Left lung (tissue), 4 donors: ENCODE measurements at regions not wholly inside any gene's neighbourhood (a gene's known extent, or its start where the extent isn't known, plus 50 kb on each side); places are given as distances from the start of the nearest gene placed in this dataset.

Experiments used
- ATAC-seq: fragments of 200-7000 bp; cut with Tn5 transposase; one replicate; pipeline ENCODE4 v1.9.1; 2020; ENCODE audit warnings: moderate library complexity
- DNase-seq, 4 donors: peaks; one replicate each; pipeline ENCODE4 v3.0.0-alpha.2; 2013 to 2020
- H3K27ac ChIP-seq, 2 donors: fragments of 200-600 bp; sonication (generic) in 1 of 2; one replicate each; pipeline versions ENCODE4 v1.5.0 to v1.8.0; 2020 to 2021
- H3K27me3 ChIP-seq, 2 donors: fragments of 200-600 bp; sonication (generic) in 1 of 2; one replicate each; pipeline versions ENCODE4 v1.5.0 to v1.8.0; 2020 to 2021
- H3K36me3 ChIP-seq, 2 donors: fragments of 200-600 bp; sonication (generic) in 1 of 2; one replicate each; pipeline versions ENCODE4 v1.5.0 to v1.8.0; 2020 to 2021
- H3K4me1 ChIP-seq, 2 donors: fragments of 200-600 bp; one replicate each; pipeline ENCODE4 v1.8.0; 2021
- H3K4me3 ChIP-seq, 2 donors: fragments of 200-600 bp; sonication (generic) in 1 of 2; one replicate each; pipeline versions ENCODE4 v1.5.0 to v1.8.0; 2020 to 2021; ENCODE audit warnings: mild to moderate bottlenecking in 1 of 2
- H3K9me3 ChIP-seq, 2 donors: fragments of 200-600 bp; sonication (generic) in 1 of 2; one replicate each; pipeline versions ENCODE4 v1.5.0 to v1.8.0; 2020 to 2021
- intact Hi-C, 2 donors: fragments of 100-400 bp; cut with DNase I; formaldehyde crosslinking; loops; one replicate each; pipeline versions ENCODE4 v1.11.2 to v1.14.2; 2022
- TF ChIP-seq, protein P1 (sequence below), 2 donors: fragments of 200-600 bp; sonication (generic) in 1 of 2; IDR thresholded peaks; one replicate each; pipeline versions ENCODE4 v1.5.0 to v1.8.0; 2021; ENCODE audit warnings: antibody characterized with exemption in 2 of 2
- donor health status: DM: no; HTN: yes; CAD: no.
- donor health status: DM: no; HTN: no; CAD: no.

DNA sequence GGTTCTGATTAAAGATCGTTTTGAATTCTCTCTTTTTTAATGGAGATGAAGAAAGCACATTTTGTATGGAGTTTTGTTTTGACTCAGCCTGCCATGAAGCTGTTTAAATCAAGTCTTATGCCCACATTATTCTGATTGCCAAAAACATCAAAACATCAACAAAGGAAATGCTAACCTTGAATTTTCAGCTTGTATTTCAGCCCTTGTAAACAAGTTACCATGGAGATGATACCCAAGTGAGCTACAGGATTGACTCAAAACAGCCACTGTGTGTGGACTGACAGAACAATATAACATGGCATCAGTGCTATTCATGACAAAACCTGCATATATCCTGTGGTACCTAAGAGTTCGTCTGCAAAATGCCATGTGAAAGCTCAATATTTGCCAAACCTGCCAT lies 1581.0 kb downstream of the MAT2B start:
- TF ChIP-seq, protein P1, sequence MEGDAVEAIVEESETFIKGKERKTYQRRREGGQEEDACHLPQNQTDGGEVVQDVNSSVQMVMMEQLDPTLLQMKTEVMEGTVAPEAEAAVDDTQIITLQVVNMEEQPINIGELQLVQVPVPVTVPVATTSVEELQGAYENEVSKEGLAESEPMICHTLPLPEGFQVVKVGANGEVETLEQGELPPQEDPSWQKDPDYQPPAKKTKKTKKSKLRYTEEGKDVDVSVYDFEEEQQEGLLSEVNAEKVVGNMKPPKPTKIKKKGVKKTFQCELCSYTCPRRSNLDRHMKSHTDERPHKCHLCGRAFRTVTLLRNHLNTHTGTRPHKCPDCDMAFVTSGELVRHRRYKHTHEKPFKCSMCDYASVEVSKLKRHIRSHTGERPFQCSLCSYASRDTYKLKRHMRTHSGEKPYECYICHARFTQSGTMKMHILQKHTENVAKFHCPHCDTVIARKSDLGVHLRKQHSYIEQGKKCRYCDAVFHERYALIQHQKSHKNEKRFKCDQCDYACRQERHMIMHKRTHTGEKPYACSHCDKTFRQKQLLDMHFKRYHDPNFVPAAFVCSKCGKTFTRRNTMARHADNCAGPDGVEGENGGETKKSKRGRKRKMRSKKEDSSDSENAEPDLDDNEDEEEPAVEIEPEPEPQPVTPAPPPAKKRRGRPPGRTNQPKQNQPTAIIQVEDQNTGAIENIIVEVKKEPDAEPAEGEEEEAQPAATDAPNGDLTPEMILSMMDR (IDR thresholded peaks at IDR 0.05): no peak
- H3K27me3 ChIP-seq: no peaks in the 10 kb centered on the region
- H3K27ac ChIP-seq: no peak overlapping the region
- H3K36me3 ChIP-seq: no peaks in the 10 kb centered on the region
- DNase-seq (no peak), ATAC-seq (no peak)
- intact Hi-C loops: no loop called here
- no peak overlapping the region for H3K4me3 ChIP-seq
- H3K4me1 ChIP-seq: no peaks in the 10 kb centered on the region
- H3K9me3 ChIP-seq: no peaks in the 10 kb centered on the region

DNA sequence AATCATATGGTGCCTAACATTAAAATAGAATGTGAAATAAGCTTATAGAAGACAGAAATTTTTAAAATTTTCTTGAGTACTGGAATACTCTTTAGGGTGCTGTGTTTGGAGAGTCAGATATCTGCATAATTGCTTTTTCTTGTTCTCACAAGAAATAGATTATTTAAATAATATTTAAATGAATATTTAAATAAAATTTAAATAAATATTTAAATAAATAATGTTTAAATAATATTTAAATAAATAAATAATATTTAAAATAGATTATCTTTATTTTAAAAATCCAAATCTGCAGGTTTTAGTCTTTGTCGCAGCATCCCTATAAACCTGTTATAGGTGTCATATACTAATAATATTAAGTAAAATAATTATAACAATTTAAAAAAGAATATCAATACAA lies 1589.4 kb downstream of the MAT2B start:
- Histone ChIP-seq H3K27ac (no peak overlapping the region), H3K4me1 (no peaks in the 10 kb centered on the region), H3K27me3 (no peaks in the 10 kb centered on the region), H3K9me3 (peaks cover 3 to 12% of the 10 kb centered on the region in 2 donors), H3K36me3 (no peaks in the 10 kb centered on the region), H3K4me3 (no peak overlapping the region)
- intact Hi-C loops: no loop called here
- DNase-seq: no peak
- TF ChIP-seq, protein P1 (IDR thresholded peaks at IDR 0.05): no peak
- no peak for ATAC-seq

DNA sequence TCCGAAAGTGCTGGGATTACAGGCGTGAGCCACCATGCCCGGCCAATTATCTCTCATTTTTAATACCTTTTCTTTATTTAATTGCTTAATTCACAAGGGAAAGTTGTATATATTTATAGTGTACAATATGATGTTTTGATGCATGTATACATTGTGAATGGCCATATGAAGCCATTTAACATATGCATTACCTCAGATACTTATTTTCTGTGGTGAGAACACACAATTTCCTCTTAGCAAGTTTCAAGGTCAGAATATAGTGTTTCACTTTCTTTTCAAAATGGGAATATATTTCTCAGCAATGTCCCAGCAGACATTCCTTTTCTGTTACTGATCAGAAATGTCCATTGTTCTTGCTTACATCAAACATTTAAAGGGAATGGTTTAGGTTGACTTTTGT lies 1596.3 kb downstream of the MAT2B start:
- H3K27ac ChIP-seq: no peak overlapping the region
- ATAC-seq (no peak), DNase-seq (no peak)
- no peaks in the 10 kb centered on the region for H3K27me3 ChIP-seq
- no peaks in the 10 kb centered on the region for H3K36me3 ChIP-seq
- TF ChIP-seq, protein P1 (IDR thresholded peaks at IDR 0.05): no peak
- H3K4me3 ChIP-seq: no peak overlapping the region
- intact Hi-C loops: no loop called here
- no peaks in the 10 kb centered on the region for H3K4me1 ChIP-seq
- peaks cover 3 to 16% of the 10 kb centered on the region in 2 donors for H3K9me3 ChIP-seq

DNA sequence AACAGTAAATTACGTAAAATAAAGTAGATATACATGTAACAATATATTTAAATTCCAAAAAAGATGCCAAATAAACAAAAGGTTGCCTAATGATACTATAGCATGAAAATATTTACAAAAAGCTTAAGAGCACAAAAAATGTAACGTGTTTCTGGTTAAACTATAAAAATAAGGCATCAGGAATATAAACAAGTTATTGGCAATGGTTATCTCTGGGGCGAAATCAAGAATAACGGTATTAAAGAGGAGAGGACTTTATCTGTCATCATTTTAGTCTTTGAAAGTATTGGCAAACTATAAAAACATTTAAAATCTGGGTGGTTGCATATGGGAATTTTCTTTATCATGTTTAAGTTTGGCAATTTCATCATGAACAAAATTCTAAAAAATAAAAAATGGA lies 1599.2 kb downstream of the MAT2B start:
- Histone ChIP-seq H3K4me3 (no peak overlapping the region), H3K9me3 (peaks cover 0 to 5% of the 10 kb centered on the region in 2 donors), H3K36me3 (no peaks in the 10 kb centered on the region), H3K4me1 (no peaks in the 10 kb centered on the region), H3K27me3 (no peaks in the 10 kb centered on the region), H3K27ac (no peak overlapping the region)
- DNase-seq (peak in 2 of 4 donors; percentile 30 to 34), ATAC-seq (no peak)
- TF ChIP-seq, protein P1 (IDR thresholded peaks at IDR 0.05): no peak
- intact Hi-C loops: no loop called here

DNA sequence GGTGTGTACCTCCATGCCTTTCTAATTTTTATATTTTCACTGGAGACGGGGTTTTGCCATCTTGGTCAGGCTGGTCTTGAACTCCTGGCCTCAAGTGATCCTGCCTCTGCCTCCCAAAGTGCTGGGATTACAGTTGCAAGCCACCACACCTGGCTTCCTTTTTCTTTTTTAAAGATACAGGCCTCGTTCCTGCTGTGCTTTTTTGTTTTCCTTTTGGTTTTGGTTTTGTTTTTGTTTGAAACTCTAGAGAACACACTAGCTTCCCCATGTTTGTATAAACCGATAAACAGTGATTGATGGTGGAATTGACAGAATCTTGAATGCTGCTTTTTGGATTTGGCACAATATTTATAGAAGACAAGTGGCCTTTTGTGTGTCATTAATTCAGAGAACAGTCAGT lies 1603.4 kb downstream of the MAT2B start:
- Histone ChIP-seq H3K27ac (no peak overlapping the region), H3K36me3 (no peaks in the 10 kb centered on the region), H3K4me3 (no peak overlapping the region), H3K9me3 (peaks cover 0 to 5% of the 10 kb centered on the region in 2 donors), H3K4me1 (no peaks in the 10 kb centered on the region), H3K27me3 (no peaks in the 10 kb centered on the region)
- ATAC-seq: no peak
- TF ChIP-seq, protein P1 (IDR thresholded peaks at IDR 0.05): no peak
- DNase-seq: no peak
- intact Hi-C loops: no loop called here
